ENCODE measurements at regions not wholly inside any gene's neighbourhood (a gene's known extent, or its start where the extent isn't known, plus 50 kb on each side); places are given as distances from the start of the nearest gene placed in this dataset.
A peak's percentile ranks its signal among the peaks of the same experiment; 100 is the strongest.

GRCh38 chr12:132430838-132431774 lies 58.8 kb upstream of the FBRSL1 start:
- Histone ChIP-seq H3K9me3 (ENCODE audit: insufficient read depth, low read depth, low read length) (no peaks in the 10 kb centered on the region), H3K4me2 (ENCODE audit: low read depth, low read length, poor library complexity, severe bottlenecking) (peak overlapping the region; percentile 69), H3F3A (ENCODE audit: low read depth) (no peaks in the 10 kb centered on the region), H3K9me2 (replicated peaks; ENCODE audit: low read depth, low read length) (no peaks in the 10 kb centered on the region), H3K79me2 (ENCODE audit: insufficient read depth, low read length) (no peaks in the 10 kb centered on the region), H4K20me1 (ENCODE audit: insufficient read depth, low read length, poor library complexity, severe bottlenecking) (no peaks in the 10 kb centered on the region), H3K4me3 (ENCODE audit: low read length, poor library complexity, severe bottlenecking) (no peak overlapping the region), H3K27me3 (ENCODE audit: insufficient read depth, low read length, poor library complexity, severe bottlenecking) (no peaks in the 10 kb centered on the region), H3K9ac (ENCODE audit: low read depth, low read length, poor library complexity, severe bottlenecking) (peak overlapping the region; percentile 30), H3K4me1 (ENCODE audit: insufficient read depth, low read length, poor library complexity, severe bottlenecking) (peaks cover 25% of the 10 kb centered on the region), H3K36me3 (ENCODE audit: insufficient read depth, low read length) (no peaks in the 10 kb centered on the region), H2AFZ (ENCODE audit: low read length) (no peak overlapping the region)
- no peak for TF ChIP-seq CTCF (conservative IDR thresholded peaks at IDR 0.05; ENCODE audit: low read length)
- no peak for TF ChIP-seq EZH2phosphoT487 (IDR thresholded peaks at IDR 0.05; ENCODE audit: borderline replicate concordance)

GRCh38 chr12:132429946-132430643 lies 59.9 kb upstream of the FBRSL1 start:
- Histone ChIP-seq H2AFZ (ENCODE audit: low read length) (no peak overlapping the region), H3K4me1 (ENCODE audit: insufficient read depth, low read length, poor library complexity, severe bottlenecking) (peaks cover 25% of the 10 kb centered on the region), H3K4me2 (ENCODE audit: low read depth, low read length, poor library complexity, severe bottlenecking) (peak overlapping the region; percentile 69)

GRCh38 chr12:132429602-132429945 lies 60.4 kb upstream of the FBRSL1 start:
- H4K20me1 ChIP-seq (ENCODE audit: insufficient read depth, low read length, poor library complexity, severe bottlenecking), result no peaks in the 10 kb centered on the region
- no peaks in the 10 kb centered on the region for H3F3A ChIP-seq (ENCODE audit: low read depth)
- no peaks in the 10 kb centered on the region for H3K9me2 ChIP-seq (replicated peaks; ENCODE audit: low read depth, low read length)
- peaks cover 25% of the 10 kb centered on the region for H3K4me1 ChIP-seq (ENCODE audit: insufficient read depth, low read length, poor library complexity, severe bottlenecking)
- H3K36me3 ChIP-seq (ENCODE audit: insufficient read depth, low read length), result no peaks in the 10 kb centered on the region
- no peak overlapping the region for H2AFZ ChIP-seq (ENCODE audit: low read length)
- peak overlapping the region; percentile 21 for H3K4me3 ChIP-seq (ENCODE audit: low read length, poor library complexity, severe bottlenecking)
- peak; percentile 55 for TF ChIP-seq CTCF (conservative IDR thresholded peaks at IDR 0.05; ENCODE audit: low read length)
- no peak for TF ChIP-seq EZH2phosphoT487 (IDR thresholded peaks at IDR 0.05; ENCODE audit: borderline replicate concordance)
- peak overlapping the region; percentile 69 for H3K4me2 ChIP-seq (ENCODE audit: low read depth, low read length, poor library complexity, severe bottlenecking)
- no peaks in the 10 kb centered on the region for H3K9me3 ChIP-seq (ENCODE audit: insufficient read depth, low read depth, low read length)
- no peaks in the 10 kb centered on the region for H3K27me3 ChIP-seq (ENCODE audit: insufficient read depth, low read length, poor library complexity, severe bottlenecking)
- peak overlapping the region; percentile 26 for H3K9ac ChIP-seq (ENCODE audit: low read depth, low read length, poor library complexity, severe bottlenecking)
- no peaks in the 10 kb centered on the region for H3K79me2 ChIP-seq (ENCODE audit: insufficient read depth, low read length)

More at GRCh38 chr12:132429946-132430643, 59.9 kb upstream of the FBRSL1 start:
- no peaks in the 10 kb centered on the region for H3K9me2 ChIP-seq (replicated peaks; ENCODE audit: low read depth, low read length)
- H4K20me1 ChIP-seq (ENCODE audit: insufficient read depth, low read length, poor library complexity, severe bottlenecking), result no peaks in the 10 kb centered on the region
- no peaks in the 10 kb centered on the region for H3K27me3 ChIP-seq (ENCODE audit: insufficient read depth, low read length, poor library complexity, severe bottlenecking)
- H3K79me2 ChIP-seq (ENCODE audit: insufficient read depth, low read length), result no peaks in the 10 kb centered on the region
- TF ChIP-seq CTCF (conservative IDR thresholded peaks at IDR 0.05; ENCODE audit: low read length) (no peak; the same call in 1 of the 2 replicates), EZH2phosphoT487 (IDR thresholded peaks at IDR 0.05; ENCODE audit: borderline replicate concordance) (no peak)
- H3K36me3 ChIP-seq (ENCODE audit: insufficient read depth, low read length), result no peaks in the 10 kb centered on the region
- no peaks in the 10 kb centered on the region for H3F3A ChIP-seq (ENCODE audit: low read depth)
- peak overlapping the region; percentile 26 for H3K9ac ChIP-seq (ENCODE audit: low read depth, low read length, poor library complexity, severe bottlenecking)
- no peaks in the 10 kb centered on the region for H3K9me3 ChIP-seq (ENCODE audit: insufficient read depth, low read depth, low read length)
- H3K4me3 ChIP-seq (ENCODE audit: low read length, poor library complexity, severe bottlenecking), result peak overlapping the region; percentile 21
